ENCODE measurements at regions not wholly inside any gene's neighbourhood (a gene's known extent, or its start where the extent isn't known, plus 50 kb on each side); places are given as distances from the start of the nearest gene placed in this dataset.

DNA sequence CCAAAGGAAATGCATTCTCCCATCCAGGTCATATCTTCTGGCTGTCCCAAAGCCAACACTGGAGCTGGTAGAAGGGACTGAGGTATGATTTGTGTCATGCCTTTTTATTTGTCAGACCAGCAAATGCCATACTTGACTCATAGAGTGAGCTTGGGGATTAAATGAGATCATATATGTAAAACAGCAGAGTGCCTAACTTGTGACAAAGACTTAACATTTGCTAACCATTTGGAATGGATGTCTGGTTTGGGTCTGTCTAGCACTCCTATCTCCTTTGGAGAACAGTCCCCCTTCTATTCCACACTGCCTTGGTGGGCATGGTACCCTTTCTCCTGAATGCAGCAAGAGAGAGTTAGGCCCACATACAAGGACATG, 128.5 kb upstream of the LGALSL start:
- CTCF ChIA-PET (ENCODE audit: partially characterized antibody) = interaction anchor here (0.6 to 8.7 kb wide), 6 partner anchors 9 to 277 kb away, joined by 3 to 214 read pairs (median 5); no protein-coding TSS in a partner anchor
- no peak overlapping the region for H3K27ac ChIP-seq (ENCODE audit: low read depth, low read length)
- TF ChIP-seq SP1 (IDR thresholded peaks at IDR 0.05; ENCODE audit: low read depth, low read length) (no peak), CEBPB (IDR thresholded peaks at IDR 0.05; ENCODE audit: low read depth, low read length) (no peak)

More for the DNA sequence above, 128.5 kb upstream of the LGALSL start:
- Histone ChIP-seq H3K56ac (replicated peaks; ENCODE audit: insufficient read length, low read depth, low read length) (no peak overlapping the region), H3K9me3 (ENCODE audit: insufficient read depth in 2 of 2, low read depth in 1 of 2, low read length in 1 of 2) (peaks cover 0 to 3% of the 10 kb centered on the region in 2 experiments; a peak in 1 of 4 replicates), H3K23me2 (ENCODE audit: low read depth, low read length) (no peaks in the 10 kb centered on the region; the same call in 1 of the 2 replicates), H3K23ac (ENCODE audit: insufficient read length) (no peak overlapping the region), H2BK20ac (ENCODE audit: low read length) (no peak overlapping the region), H3K27me3 (replicated peaks in 1 of 4; ENCODE audit: control insufficient read depth in 3 of 4, extremely low read depth in 1 of 4, insufficient read depth in 3 of 4, low read length in 3 of 4) (peaks cover 0 to 3% (median 0%) of the 10 kb centered on the region in 4 experiments; a peak in 1 of 7 replicates), H2AFZ (ENCODE audit: low read length) (no peak overlapping the region), H3K14ac (ENCODE audit: insufficient read length) (no peak overlapping the region), H2BK12ac (ENCODE audit: low read depth, low read length) (no peak overlapping the region), H3K79me1 (ENCODE audit: low read depth, low read length) (0 out of 2 replicates have a peak, but pooled peaks cover 3% of the 10 kb centered on the region), H3K18ac (ENCODE audit: extremely low read depth, low read length) (no peak overlapping the region), H3K4ac (replicated peaks; ENCODE audit: insufficient read length, low read depth, low read length) (no peak overlapping the region), H4K20me1 (replicated peaks in 1 of 2; ENCODE audit: control insufficient read depth in 1 of 2, insufficient read depth in 2 of 2, low read length in 2 of 2) (no peaks in the 10 kb centered on the region), H3K36me3 (ENCODE audit: control insufficient read depth in 2 of 4, insufficient read depth in 4 of 4, low read length in 3 of 4) (no peaks in the 10 kb centered on the region), H3K4me1 (replicated peaks in 1 of 4; ENCODE audit: control insufficient read depth in 3 of 4, insufficient read depth in 4 of 4, low read length in 3 of 4) (peaks cover 2 to 10% (median 6%) of the 10 kb centered on the region in 4 experiments; a peak in 6 of 7 replicates), H3K9ac (replicated peaks in 1 of 4; ENCODE audit: extremely low read depth in 1 of 4, low read depth in 3 of 4, low read length in 3 of 4) (no peak overlapping the region), H2BK120ac (replicated peaks; ENCODE audit: low read depth, low read length) (no peak overlapping the region), H2AK5ac (ENCODE audit: low read depth, low read length) (no peak overlapping the region), H4K91ac (replicated peaks; ENCODE audit: insufficient read length, low read length) (no peak overlapping the region), H4K5ac (ENCODE audit: insufficient read length, low read depth, low read length) (no peak overlapping the region), H3K4me3 (ENCODE audit: extremely low read depth in 1 of 4, insufficient read depth in 2 of 4, low read depth in 3 of 4, low read length in 4 of 4) (no peak overlapping the region), H4K8ac (ENCODE audit: extremely low read depth, insufficient read depth, low read length) (no peak overlapping the region), H2BK15ac (ENCODE audit: low read length) (no peak overlapping the region), H2BK5ac (ENCODE audit: low read depth, low read length) (no peak overlapping the region), H3K4me2 (ENCODE audit: insufficient read depth in 1 of 2, low read depth in 2 of 2, low read length in 2 of 2) (no peak overlapping the region), H3K79me2 (ENCODE audit: control insufficient read depth in 1 of 2, insufficient read depth in 2 of 2, low read length in 2 of 2) (no peaks in the 10 kb centered on the region)
- no peak for DNase-seq (ENCODE audit: low read depth in 1 of 2, low spot score in 2 of 2)
- no peak for FAIRE-seq
- POLR2A ChIA-PET (ENCODE audit: partially characterized antibody) = interaction anchor here (1.1 kb wide), 1 partner anchor 49 kb away, joined by 3 read pairs; no protein-coding TSS in a partner anchor

Measured in H1 (cell line).